ENCODE measurements at regions not wholly inside any gene's neighbourhood (a gene's known extent, or its start where the extent isn't known, plus 50 kb on each side); places are given as distances from the start of the nearest gene placed in this dataset.
"Not testable (repeated sequence)": the region's sequence is repeated elsewhere in the genome, so short reads cannot be mapped to it uniquely, and the experiment has no call there.

GRCh38 chr7:3159926-3160325 lies 116.3 kb upstream of the CARD11 start:
- TF ChIP-seq CTCF, EP300 (IDR thresholded peaks at IDR 0.05): not testable (repeated sequence)
